Skeletal muscle tissue (tissue), 3 donors: ENCODE measurements at regions not wholly inside any gene's neighbourhood (a gene's known extent, or its start where the extent isn't known, plus 50 kb on each side); places are given as distances from the start of the nearest gene placed in this dataset.

Experiments used
- H3K27ac ChIP-seq: one replicate; pipeline ENCODE4 v1.7.0; 2013; ENCODE audit warnings: mild to moderate bottlenecking, low read depth, low read length, inconsistent platforms
- H3K27me3 ChIP-seq, 3 donors: one replicate each; pipeline ENCODE4 v1.7.0; 2013; ENCODE audit warnings: low read length in 3 of 3; ENCODE audit not compliant: control insufficient read depth in 3 of 3, insufficient read depth in 3 of 3
- H3K36me3 ChIP-seq, 3 donors: one replicate each; pipeline ENCODE4 v1.7.0; 2013; ENCODE audit warnings: low read length in 3 of 3; ENCODE audit not compliant: control insufficient read depth in 3 of 3, insufficient read depth in 3 of 3
- H3K4me1 ChIP-seq, 3 donors: one replicate each; pipeline ENCODE4 v1.7.0; 2013; ENCODE audit warnings: low read length in 3 of 3, mild to moderate bottlenecking in 3 of 3; ENCODE audit not compliant: control insufficient read depth in 3 of 3, insufficient read depth in 3 of 3
- H3K4me3 ChIP-seq, 3 donors: one replicate each; pipeline ENCODE4 v1.7.0; 2013; ENCODE audit warnings: low read length in 3 of 3
- H3K9ac ChIP-seq, 3 donors: one replicate each; pipeline ENCODE4 v1.7.0; 2013; ENCODE audit warnings: low read length in 3 of 3, mild to moderate bottlenecking in 3 of 3, moderate library complexity in 2 of 3, low read depth in 1 of 3
- H3K9me3 ChIP-seq, 3 donors: one replicate each; pipeline ENCODE4 v1.7.0; 2013; ENCODE audit warnings: low read length in 3 of 3; ENCODE audit not compliant: control insufficient read depth in 3 of 3
- donor health status: Osteomylitis.

GRCh38 chr17:33750943-33751701 lies 458.0 kb upstream of the ASIC2 start:
- H3K4me1 ChIP-seq: no peaks in the 10 kb centered on the region
- H3K36me3 ChIP-seq: no peaks in the 10 kb centered on the region
- H3K9me3 ChIP-seq: peaks cover 0 to 4% (median 0%) of the 10 kb centered on the region in 3 donors
- H3K27ac ChIP-seq: no peak overlapping the region
- peak overlapping the region in 1 of 3 donors; percentile 45 for H3K9ac ChIP-seq
- no peak overlapping the region for H3K4me3 ChIP-seq
- peaks cover 9 to 29% (median 13%) of the 10 kb centered on the region in 3 donors for H3K27me3 ChIP-seq

DNA sequence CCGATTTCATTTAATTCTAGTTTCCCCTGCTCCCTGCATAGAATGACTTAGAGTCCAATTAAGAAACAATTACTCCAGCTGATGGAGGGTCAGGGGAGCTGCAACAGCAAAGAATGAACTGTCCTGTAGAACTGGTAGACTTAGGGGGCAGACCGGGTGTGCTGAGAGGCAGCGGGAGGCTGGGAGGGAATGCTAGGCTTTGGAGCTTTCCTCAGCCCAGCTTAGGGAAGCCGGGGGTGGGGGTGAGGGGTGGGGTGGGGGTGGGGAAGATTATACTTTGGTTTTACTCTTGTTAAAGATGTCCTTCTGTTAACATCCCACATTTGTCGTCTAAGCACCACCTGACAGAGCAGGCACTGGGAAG lies 458.6 kb upstream of the ASIC2 start:
- Histone ChIP-seq H3K36me3 (no peaks in the 10 kb centered on the region), H3K9ac (peak overlapping the region in 1 of 3 donors; percentile 45), H3K4me3 (no peak overlapping the region), H3K9me3 (peaks cover 0 to 4% (median 1%) of the 10 kb centered on the region in 3 donors), H3K4me1 (no peaks in the 10 kb centered on the region), H3K27me3 (peaks cover 9 to 29% (median 13%) of the 10 kb centered on the region in 3 donors), H3K27ac (no peak overlapping the region)

GRCh38 chr17:33753452-33753851 lies 460.4 kb upstream of the ASIC2 start:
- Histone ChIP-seq H3K4me3 (no peak overlapping the region), H3K9me3 (peaks cover 0 to 4% (median 3%) of the 10 kb centered on the region in 3 donors), H3K4me1 (no peaks in the 10 kb centered on the region), H3K9ac (no peak overlapping the region), H3K27me3 (peaks cover 9 to 27% (median 13%) of the 10 kb centered on the region in 3 donors), H3K27ac (no peak overlapping the region), H3K36me3 (no peaks in the 10 kb centered on the region)

GRCh38 chr17:33756021-33756420 lies 462.9 kb upstream of the ASIC2 start:
- Histone ChIP-seq H3K4me3 (no peak overlapping the region), H3K9me3 (peaks cover 0 to 4% (median 3%) of the 10 kb centered on the region in 3 donors), H3K27ac (no peak overlapping the region), H3K36me3 (no peaks in the 10 kb centered on the region), H3K27me3 (peaks cover 3 to 7% (median 6%) of the 10 kb centered on the region in 3 donors), H3K9ac (no peak overlapping the region), H3K4me1 (no peaks in the 10 kb centered on the region)

DNA sequence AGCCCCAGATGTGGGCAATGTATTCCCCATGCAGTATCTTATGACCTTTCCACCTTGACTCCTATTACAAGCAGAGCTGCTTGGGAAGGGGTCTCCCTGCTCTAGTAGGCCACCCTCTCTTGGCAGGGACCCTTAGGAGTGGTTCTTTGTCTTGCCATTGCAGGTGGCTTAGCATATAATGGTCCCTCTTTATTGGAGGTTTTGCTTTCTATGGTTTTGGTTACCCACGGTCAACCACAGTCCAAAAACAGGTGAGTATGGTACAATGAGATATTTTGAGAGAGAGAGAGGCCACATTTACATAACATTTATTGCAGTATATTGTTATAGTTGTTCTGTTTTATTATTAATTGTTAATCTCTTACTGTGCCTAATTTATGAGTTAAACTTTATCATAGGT lies 472.8 kb upstream of the ASIC2 start:
- H3K4me1 ChIP-seq: no peaks in the 10 kb centered on the region
- H3K36me3 ChIP-seq: no peaks in the 10 kb centered on the region
- H3K9ac ChIP-seq: no peak overlapping the region
- H3K27ac ChIP-seq: no peak overlapping the region
- H3K9me3 ChIP-seq: no peaks in the 10 kb centered on the region
- no peak overlapping the region for H3K4me3 ChIP-seq
- peaks cover 5 to 11% (median 8%) of the 10 kb centered on the region in 3 donors for H3K27me3 ChIP-seq

- Histone ChIP-seq H3K9ac (no peak overlapping the region), H3K27me3 (peaks cover 5 to 13% (median 11%) of the 10 kb centered on the region in 3 donors), H3K27ac (no peak overlapping the region), H3K4me1 (no peaks in the 10 kb centered on the region), H3K9me3 (no peaks in the 10 kb centered on the region), H3K4me3 (no peak overlapping the region), H3K36me3 (no peaks in the 10 kb centered on the region)
Observed at GRCh38 chr17:33766721-33767120, 473.6 kb upstream of the ASIC2 start.

DNA sequence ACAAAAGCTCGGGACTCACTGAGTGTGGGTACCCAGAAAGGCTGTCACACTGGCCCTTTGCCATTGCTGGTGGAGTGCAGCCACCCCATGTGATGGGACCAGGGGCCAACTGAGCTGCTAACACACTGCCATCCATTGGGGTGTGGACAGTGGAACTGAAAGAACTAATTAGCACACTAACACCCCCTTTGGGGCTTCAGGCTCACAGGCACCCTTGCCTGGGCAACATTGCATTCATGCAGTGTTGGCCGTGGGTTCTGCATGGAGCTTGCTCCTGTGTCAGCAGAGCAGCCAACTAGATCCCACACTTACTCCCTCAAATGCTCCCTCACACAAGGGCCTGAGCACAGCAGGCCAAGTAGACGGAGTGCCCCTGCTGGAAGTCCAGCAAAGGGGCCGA lies 476.0 kb upstream of the ASIC2 start:
- Histone ChIP-seq H3K27ac (no peak overlapping the region), H3K9me3 (no peaks in the 10 kb centered on the region), H3K9ac (no peak overlapping the region), H3K4me3 (no peak overlapping the region), H3K36me3 (no peaks in the 10 kb centered on the region), H3K27me3 (peaks cover 5 to 18% (median 13%) of the 10 kb centered on the region in 3 donors), H3K4me1 (no peaks in the 10 kb centered on the region)

DNA sequence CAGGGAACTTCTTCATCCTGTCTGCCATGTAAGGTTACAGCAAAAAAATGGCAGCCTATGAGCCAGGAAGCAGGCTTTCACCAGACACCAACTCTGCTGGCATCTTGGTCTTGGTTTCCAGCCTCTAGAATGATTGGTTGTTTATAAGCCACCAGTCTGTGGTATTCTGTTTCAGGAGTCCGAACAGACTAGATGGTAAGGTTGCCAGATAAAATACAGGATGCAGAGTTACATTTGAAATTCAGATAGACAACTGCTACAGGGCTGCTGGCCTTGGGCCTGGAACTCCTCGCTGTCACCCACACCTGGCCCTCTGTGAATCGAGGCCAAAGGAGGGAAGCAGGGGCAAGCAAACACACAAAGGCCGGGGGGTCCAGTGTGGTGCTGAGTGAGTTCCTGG lies 478.8 kb upstream of the CCL2 start:
- Histone ChIP-seq H3K36me3 (no peaks in the 10 kb centered on the region), H3K27me3 (peaks cover 0 to 7% (median 5%) of the 10 kb centered on the region in 3 donors)

DNA sequence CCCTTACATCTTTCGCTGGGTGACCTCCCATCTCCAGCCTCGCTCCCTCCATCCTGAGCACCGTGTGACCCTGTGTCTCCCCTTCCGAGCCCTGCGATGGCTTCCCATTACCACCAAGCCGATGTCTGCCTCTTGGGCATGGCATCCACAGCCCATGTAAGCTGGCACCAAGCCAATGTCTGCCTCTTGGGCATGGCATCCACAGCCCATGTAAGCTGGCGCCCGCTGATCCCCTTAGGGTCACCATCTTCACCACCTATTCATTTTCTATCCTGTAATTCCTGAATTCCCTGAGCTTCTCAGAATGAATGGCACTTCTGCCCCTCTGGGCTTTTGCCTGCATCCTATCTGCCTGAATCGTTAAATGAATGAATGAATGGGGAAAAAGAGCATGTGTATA lies 478.2 kb upstream of the CCL2 start:
- Histone ChIP-seq H3K27ac (no peak overlapping the region), H3K4me3 (no peak overlapping the region), H3K4me1 (no peaks in the 10 kb centered on the region), H3K36me3 (no peaks in the 10 kb centered on the region), H3K27me3 (peaks cover 0 to 7% (median 2%) of the 10 kb centered on the region in 3 donors), H3K9me3 (no peaks in the 10 kb centered on the region), H3K9ac (no peak overlapping the region)

More for the DNA sequence above, 478.8 kb upstream of the CCL2 start:
- Histone ChIP-seq H3K27ac (no peak overlapping the region), H3K9ac (no peak overlapping the region), H3K4me1 (no peaks in the 10 kb centered on the region), H3K9me3 (no peaks in the 10 kb centered on the region), H3K4me3 (no peak overlapping the region)

- Histone ChIP-seq H3K27me3 (peaks cover 0 to 4% (median 2%) of the 10 kb centered on the region in 3 donors), H3K9ac (no peak overlapping the region), H3K4me3 (no peak overlapping the region), H3K4me1 (no peaks in the 10 kb centered on the region), H3K36me3 (no peaks in the 10 kb centered on the region), H3K27ac (no peak overlapping the region), H3K9me3 (no peaks in the 10 kb centered on the region)
Observed at GRCh38 chr17:33777674-33778073, 477.4 kb upstream of the CCL2 start.
